Subcutaneous abdominal adipose tissue (tissue), 5 donors: ENCODE measurements at regions not wholly inside any gene's neighbourhood (a gene's known extent, or its start where the extent isn't known, plus 50 kb on each side); places are given as distances from the start of the nearest gene placed in this dataset.

Source experiments
- H3K27ac ChIP-seq: one replicate; pipeline ENCODE4 v1.7.0; 2013; ENCODE audit warnings: low read depth, mild to moderate bottlenecking, inconsistent platforms, low read length, moderate library complexity
- H3K27me3 ChIP-seq, 5 donors: one replicate each; pipeline ENCODE4 v1.7.0; 2013; ENCODE audit warnings: low read length in 5 of 5, inconsistent platforms in 1 of 5; ENCODE audit not compliant: control insufficient read depth in 5 of 5, insufficient read depth in 4 of 5
- H3K36me3 ChIP-seq, 5 donors: one replicate each; pipeline ENCODE4 v1.7.0; 2013; ENCODE audit warnings: low read length in 5 of 5; ENCODE audit not compliant: control insufficient read depth in 5 of 5, insufficient read depth in 5 of 5
- H3K4me1 ChIP-seq, 5 donors: one replicate each; pipeline ENCODE4 v1.7.0; 2013; ENCODE audit warnings: low read length in 5 of 5, mild to moderate bottlenecking in 3 of 5, moderate library complexity in 1 of 5; ENCODE audit not compliant: control insufficient read depth in 5 of 5, insufficient read depth in 5 of 5
- H3K4me3 ChIP-seq, 5 donors: one replicate each; pipeline ENCODE4 v1.7.0; 2013; ENCODE audit warnings: low read length in 5 of 5, low read depth in 1 of 5
- H3K9ac ChIP-seq, 5 donors: one replicate each; pipeline ENCODE4 v1.7.0; 2013; ENCODE audit warnings: low read length in 5 of 5, mild to moderate bottlenecking in 4 of 5, moderate library complexity in 3 of 5
- H3K9me3 ChIP-seq, 5 donors: one replicate each; pipeline ENCODE4 v1.7.0; 2013; ENCODE audit warnings: low read length in 5 of 5; ENCODE audit not compliant: control insufficient read depth in 5 of 5
- donor health status: healthy.
- donor health status: healthy.
- donor health status: healthy.
- donor health status: healthy.
- donor health status: healthy.

GRCh38 chr7:41581041-41581440 is 121.8 kb downstream of the INHBA start:
- H3K27ac ChIP-seq = no peak overlapping the region
- no peak overlapping the region for H3K9ac ChIP-seq
- H3K9me3 ChIP-seq = no peaks in the 10 kb centered on the region
- H3K4me3 ChIP-seq = no peak overlapping the region
- no peaks in the 10 kb centered on the region for H3K36me3 ChIP-seq
- no peaks in the 10 kb centered on the region for H3K27me3 ChIP-seq
- no peaks in the 10 kb centered on the region for H3K4me1 ChIP-seq

- no peak overlapping the region for H3K27ac ChIP-seq
- H3K9me3 ChIP-seq = no peaks in the 10 kb centered on the region
- H3K36me3 ChIP-seq = no peaks in the 10 kb centered on the region
- no peak overlapping the region for H3K4me3 ChIP-seq
- no peaks in the 10 kb centered on the region for H3K4me1 ChIP-seq
- H3K9ac ChIP-seq = no peak overlapping the region
- H3K27me3 ChIP-seq = no peaks in the 10 kb centered on the region
Observed at GRCh38 chr7:41579961-41580935, 122.6 kb downstream of the INHBA start.

- peaks cover 0 to 4% (median 0%) of the 10 kb centered on the region in 5 donors for H3K4me1 ChIP-seq
- no peak overlapping the region for H3K9ac ChIP-seq
- no peaks in the 10 kb centered on the region for H3K36me3 ChIP-seq
- H3K27me3 ChIP-seq = no peaks in the 10 kb centered on the region
- H3K27ac ChIP-seq = no peak overlapping the region
- H3K9me3 ChIP-seq = no peaks in the 10 kb centered on the region
- no peak overlapping the region for H3K4me3 ChIP-seq
Observed at GRCh38 chr7:41578700-41579099, 124.2 kb downstream of the INHBA start.

GRCh38 chr7:41576166-41576565 is 126.7 kb downstream of the INHBA start:
- H3K9me3 ChIP-seq = no peaks in the 10 kb centered on the region
- peaks cover 0 to 9% (median 0%) of the 10 kb centered on the region in 5 donors for H3K4me1 ChIP-seq
- no peak overlapping the region for H3K4me3 ChIP-seq
- no peak overlapping the region for H3K9ac ChIP-seq
- H3K27ac ChIP-seq = no peak overlapping the region
- no peaks in the 10 kb centered on the region for H3K36me3 ChIP-seq
- no peaks in the 10 kb centered on the region for H3K27me3 ChIP-seq

- Histone ChIP-seq H3K27me3 (no peaks in the 10 kb centered on the region), H3K9me3 (no peaks in the 10 kb centered on the region), H3K36me3 (no peaks in the 10 kb centered on the region), H3K4me3 (no peak overlapping the region), H3K27ac (no peak overlapping the region), H3K9ac (no peak overlapping the region), H3K4me1 (peaks cover 0 to 9% (median 0%) of the 10 kb centered on the region in 5 donors)
Observed at GRCh38 chr7:41574377-41574776, 128.5 kb downstream of the INHBA start.

GRCh38 chr7:41573862-41574261 is 129.0 kb downstream of the INHBA start:
- Histone ChIP-seq H3K27ac (peak overlapping the region; percentile 21), H3K9ac (peak overlapping the region in 1 of 5 donors; percentile 6), H3K27me3 (no peaks in the 10 kb centered on the region), H3K4me3 (no peak overlapping the region), H3K36me3 (no peaks in the 10 kb centered on the region), H3K4me1 (peaks cover 0 to 9% (median 0%) of the 10 kb centered on the region in 5 donors), H3K9me3 (no peaks in the 10 kb centered on the region)

- H3K27ac ChIP-seq = peak overlapping the region; percentile 21
- H3K27me3 ChIP-seq = no peaks in the 10 kb centered on the region
- peaks cover 0 to 9% (median 0%) of the 10 kb centered on the region in 5 donors for H3K4me1 ChIP-seq
- no peaks in the 10 kb centered on the region for H3K36me3 ChIP-seq
- H3K4me3 ChIP-seq = no peak overlapping the region
- H3K9ac ChIP-seq = peak overlapping the region in 1 of 5 donors; percentile 6
- H3K9me3 ChIP-seq = no peaks in the 10 kb centered on the region
Observed at GRCh38 chr7:41573443-41573842, 129.4 kb downstream of the INHBA start.

- H3K9ac ChIP-seq = no peak overlapping the region
- H3K4me3 ChIP-seq = no peak overlapping the region
- H3K9me3 ChIP-seq = no peaks in the 10 kb centered on the region
- peaks cover 0 to 9% (median 0%) of the 10 kb centered on the region in 5 donors for H3K4me1 ChIP-seq
- no peak overlapping the region for H3K27ac ChIP-seq
- H3K27me3 ChIP-seq = no peaks in the 10 kb centered on the region
- H3K36me3 ChIP-seq = no peaks in the 10 kb centered on the region
Observed at GRCh38 chr7:41573015-41573414, 129.9 kb downstream of the INHBA start.

- peaks cover 0 to 9% (median 0%) of the 10 kb centered on the region in 5 donors for H3K4me1 ChIP-seq
- H3K27ac ChIP-seq = no peak overlapping the region
- no peaks in the 10 kb centered on the region for H3K9me3 ChIP-seq
- no peak overlapping the region for H3K9ac ChIP-seq
- H3K4me3 ChIP-seq = no peak overlapping the region
- H3K27me3 ChIP-seq = no peaks in the 10 kb centered on the region
- H3K36me3 ChIP-seq = no peaks in the 10 kb centered on the region
Observed at GRCh38 chr7:41571573-41571972, 131.3 kb downstream of the INHBA start.

- Histone ChIP-seq H3K36me3 (no peaks in the 10 kb centered on the region), H3K4me1 (peaks cover 0 to 9% (median 0%) of the 10 kb centered on the region in 5 donors), H3K9ac (no peak overlapping the region), H3K27me3 (no peaks in the 10 kb centered on the region), H3K27ac (no peak overlapping the region), H3K9me3 (no peaks in the 10 kb centered on the region), H3K4me3 (no peak overlapping the region)
Observed at GRCh38 chr7:41570766-41571165, 132.1 kb downstream of the INHBA start.
